Neural progenitor cell (in vitro differentiated cells): ENCODE measurements at regions not wholly inside any gene's neighbourhood (a gene's known extent, or its start where the extent isn't known, plus 50 kb on each side); places are given as distances from the start of the nearest gene placed in this dataset.
A peak's percentile ranks its signal among the peaks of the same experiment; 100 is the strongest.

Experiments used
- DNase-seq: peaks from one replicate; pipeline ENCODE4 v3.0.0-alpha.2; 2016; ENCODE audit warnings: low spot score
- H2AFZ ChIP-seq: fragments of 200-600 bp; sonication (generic); replicated peaks from 2 replicates; pipeline ENCODE4 v1.6.1; 2016; ENCODE audit warnings: antibody characterized with exemption
- H3F3A ChIP-seq: fragments of 200-600 bp; sonication (generic); 2 replicates; pipeline ENCODE4 v1.6.1; 2016; ENCODE audit warnings: antibody characterized with exemption, low read depth
- H3K27ac ChIP-seq: fragments of 200-600 bp; sonication (generic); 2 replicates; pipeline ENCODE4 v1.5.1; 2016; ENCODE audit warnings: mild to moderate bottlenecking
- H3K27me3 ChIP-seq: fragments of 200-600 bp; sonication (generic); 2 replicates; pipeline ENCODE4 v1.6.1; 2016; ENCODE audit warnings: mild to moderate bottlenecking, moderate library complexity
- H3K36me3 ChIP-seq: fragments of 200-600 bp; sonication (generic); 2 replicates; pipeline ENCODE4 v1.5.1; 2016
- H3K4me1 ChIP-seq: fragments of 200-600 bp; sonication (generic); 2 replicates; pipeline ENCODE4 v1.6.1; 2016; ENCODE audit warnings: mixed run types
- H3K4me2 ChIP-seq: fragments of 200-600 bp; sonication (generic); 2 replicates; pipeline ENCODE4 v1.6.1; 2016
- H3K4me3 ChIP-seq: fragments of 200-600 bp; sonication (generic); 2 replicates; pipeline ENCODE4 v1.5.1; 2016
- H3K79me2 ChIP-seq: fragments of 200-600 bp; sonication (generic); 2 replicates; pipeline ENCODE4 v1.6.1; 2016; ENCODE audit warnings: low read depth
- H3K9ac ChIP-seq: fragments of 200-600 bp; sonication (generic); 2 replicates; pipeline ENCODE4 v1.6.1; 2016
- H3K9me3 ChIP-seq: fragments of 200-600 bp; sonication (generic); 2 replicates; pipeline ENCODE4 v1.5.1; 2016; ENCODE audit warnings: low read depth
- H4K20me1 ChIP-seq: fragments of 200-600 bp; sonication (generic); 2 replicates; pipeline ENCODE4 v1.6.1; 2016; ENCODE audit warnings: low read depth
- H3K27ac Mint-ChIP-seq: 3 replicates; pipeline ENCODE4 v1.8.0; 2021; ENCODE audit warnings: mixed read lengths
- H3K27me3 Mint-ChIP-seq: 2 replicates; pipeline ENCODE4 v1.8.0; 2022; ENCODE audit warnings: low read depth, mild to moderate bottlenecking, inconsistent platforms, moderate library complexity, mixed read lengths; ENCODE audit not compliant: insufficient read depth
- H3K36me3 Mint-ChIP-seq: 3 replicates; pipeline ENCODE4 v1.8.0; 2021; ENCODE audit warnings: mixed read lengths
- H3K4me1 Mint-ChIP-seq: 3 replicates; pipeline ENCODE4 v1.8.0; 2021; ENCODE audit warnings: mixed read lengths
- H3K4me3 Mint-ChIP-seq: 3 replicates; pipeline ENCODE4 v1.8.0; 2021; ENCODE audit warnings: mild to moderate bottlenecking, moderate library complexity, mixed read lengths
- H3K9me3 Mint-ChIP-seq: 3 replicates; pipeline ENCODE4 v1.8.0; 2020; ENCODE audit warnings: mixed read lengths
- CTCF ChIP-seq: fragments of 200-600 bp; sonication (generic); IDR thresholded peaks from 2 replicates; pipeline ENCODE4 v1.5.1; 2017; ENCODE audit warnings: antibody characterized with exemption, mild to moderate bottlenecking
- EZH2 ChIP-seq: fragments of 200-600 bp; sonication (generic); IDR thresholded peaks from 2 replicates; pipeline ENCODE4 v1.6.1; 2017; ENCODE audit warnings: antibody characterized with exemption, mild to moderate bottlenecking, moderate library complexity
- EZH2phosphoT487 ChIP-seq: fragments of 200-600 bp; sonication (generic); IDR thresholded peaks from 2 replicates; pipeline ENCODE4 v1.6.1; 2017; ENCODE audit warnings: antibody characterized with exemption

- Mint-ChIP-seq H3K36me3 (peaks cover 2% of the 10 kb centered on the region), H3K4me3 (no peak overlapping the region), H3K27me3 (no peaks in the 10 kb centered on the region), H3K4me1 (peaks cover 23% of the 10 kb centered on the region), H3K27ac (no peak overlapping the region), H3K9me3 (peaks cover 7% of the 10 kb centered on the region)
- Histone ChIP-seq H3K9me3 (no peaks in the 10 kb centered on the region), H3K4me3 (no peak overlapping the region), H3F3A (no peaks in the 10 kb centered on the region), H3K27ac (no peak overlapping the region), H3K4me1 (peaks cover 5% of the 10 kb centered on the region), H3K9ac (no peak overlapping the region), H3K4me2 (no peak overlapping the region), H4K20me1 (no peaks in the 10 kb centered on the region), H3K79me2 (no peaks in the 10 kb centered on the region), H3K36me3 (no peaks in the 10 kb centered on the region), H2AFZ (no peak overlapping the region), H3K27me3 (no peaks in the 10 kb centered on the region)
- no peak for DNase-seq
- TF ChIP-seq EZH2phosphoT487 = no peak
- no peak for TF ChIP-seq CTCF
- no peak for TF ChIP-seq EZH2
Measured at GRCh38 chr18:66254121-66254520, 349.8 kb downstream of the CDH19 start.

- Mint-ChIP-seq H3K4me3 (no peak overlapping the region), H3K27me3 (no peaks in the 10 kb centered on the region), H3K4me1 (peaks cover 20% of the 10 kb centered on the region), H3K36me3 (no peaks in the 10 kb centered on the region), H3K9me3 (no peaks in the 10 kb centered on the region), H3K27ac (peak overlapping the region; percentile 59)
- no peaks in the 10 kb centered on the region for H3K27me3 ChIP-seq
- H3K79me2 ChIP-seq = no peaks in the 10 kb centered on the region
- no peaks in the 10 kb centered on the region for H3F3A ChIP-seq
- H3K4me2 ChIP-seq = no peak overlapping the region
- H3K4me1 ChIP-seq = peaks cover 5% of the 10 kb centered on the region
- H2AFZ ChIP-seq = no peak overlapping the region
- TF ChIP-seq CTCF (no peak), EZH2 (no peak), EZH2phosphoT487 (no peak)
- no peak overlapping the region for H3K9ac ChIP-seq
- no peaks in the 10 kb centered on the region for H4K20me1 ChIP-seq
- H3K4me3 ChIP-seq = no peak overlapping the region
- H3K36me3 ChIP-seq = no peaks in the 10 kb centered on the region
- DNase-seq = no peak
- no peak overlapping the region for H3K27ac ChIP-seq
- H3K9me3 ChIP-seq = no peaks in the 10 kb centered on the region
Measured at GRCh38 chr18:66252703-66253102, 351.2 kb downstream of the CDH19 start.

GRCh38 chr18:66235206-66235605, 368.7 kb downstream of the CDH19 start:
- Mint-ChIP-seq H3K9me3 (peaks cover 2% of the 10 kb centered on the region), H3K27ac (no peak overlapping the region), H3K27me3 (peaks cover 4% of the 10 kb centered on the region), H3K4me3 (no peak overlapping the region), H3K4me1 (no peaks in the 10 kb centered on the region), H3K36me3 (no peaks in the 10 kb centered on the region)
- no peak for TF ChIP-seq EZH2phosphoT487
- TF ChIP-seq EZH2 = no peak
- no peak for TF ChIP-seq CTCF
- no peaks in the 10 kb centered on the region for H3K27me3 ChIP-seq
- no peaks in the 10 kb centered on the region for H3F3A ChIP-seq
- DNase-seq = no peak
- no peak overlapping the region for H3K27ac ChIP-seq
- H3K79me2 ChIP-seq = no peaks in the 10 kb centered on the region
- no peak overlapping the region for H2AFZ ChIP-seq
- H3K9ac ChIP-seq = no peak overlapping the region
- no peak overlapping the region for H3K4me2 ChIP-seq
- H4K20me1 ChIP-seq = no peaks in the 10 kb centered on the region
- H3K4me1 ChIP-seq = no peaks in the 10 kb centered on the region
- H3K4me3 ChIP-seq = no peak overlapping the region
- no peaks in the 10 kb centered on the region for H3K9me3 ChIP-seq
- no peaks in the 10 kb centered on the region for H3K36me3 ChIP-seq
